Cerebellar nuclear complex (tissue), 1 donor: ENCODE measurements at regions not wholly inside any gene's neighbourhood (a gene's known extent, or its start where the extent isn't known, plus 50 kb on each side); places are given as distances from the start of the nearest gene placed in this dataset.

Source experiments
- DNase-seq, 2 experiments: peaks; one replicate each; lab custom pipeline; 2025; lab: John Stamatoyannopoulos, UW

- no peak for DNase-seq
Observed at GRCh38 chr13:40116008-40116407, 460.5 kb downstream of the COG6 start.

GRCh38 chr13:40118337-40118736 lies 462.9 kb downstream of the COG6 start:
- DNase-seq: no peak

- no peak for DNase-seq
Observed at GRCh38 chr13:40119852-40120251, 464.4 kb downstream of the COG6 start.

GRCh38 chr13:40120288-40120687 lies 464.8 kb downstream of the COG6 start:
- no peak for DNase-seq

- DNase-seq: no peak
Observed at GRCh38 chr13:40120781-40121180, 465.3 kb downstream of the COG6 start.

- no peak for DNase-seq
Observed at GRCh38 chr13:40121722-40122121, 466.3 kb downstream of the COG6 start.

GRCh38 chr13:40123962-40124632 lies 468.6 kb downstream of the COG6 start:
- DNase-seq: no peak

GRCh38 chr13:40124633-40125015 lies 469.2 kb downstream of the COG6 start:
- no peak for DNase-seq

GRCh38 chr13:40125336-40125735 lies 469.9 kb downstream of the COG6 start:
- DNase-seq: no peak

- no peak for DNase-seq
Observed at GRCh38 chr13:40126306-40127085, 471.0 kb downstream of the COG6 start.

GRCh38 chr13:40127476-40127875 lies 472.0 kb downstream of the COG6 start:
- DNase-seq: no peak

- no peak for DNase-seq
Observed at GRCh38 chr13:40127925-40128324, 472.5 kb downstream of the COG6 start.

- no peak for DNase-seq
Observed at GRCh38 chr13:40129467-40129866, 474.0 kb downstream of the COG6 start.

- no peak for DNase-seq
Observed at GRCh38 chr13:40130871-40131636, 475.6 kb downstream of the COG6 start.

GRCh38 chr13:40132249-40132648 lies 476.8 kb downstream of the COG6 start:
- DNase-seq: no peak

GRCh38 chr13:40136896-40137295 lies 481.4 kb downstream of the COG6 start:
- no peak for DNase-seq

- no peak for DNase-seq
Observed at GRCh38 chr13:40137400-40137799, 481.9 kb downstream of the COG6 start.

GRCh38 chr13:40139896-40140520 lies 484.5 kb downstream of the COG6 start:
- no peak for DNase-seq

GRCh38 chr13:40141859-40142555 lies 486.5 kb downstream of the COG6 start:
- no peak for DNase-seq

GRCh38 chr13:40143106-40143505 lies 487.6 kb downstream of the COG6 start:
- DNase-seq: no peak

- DNase-seq: no peak
Observed at GRCh38 chr13:40143559-40143958, 488.1 kb downstream of the COG6 start.

- DNase-seq: no peak
Observed at GRCh38 chr13:40145139-40145538, 489.7 kb downstream of the COG6 start.
